Astrocyte (in vitro differentiated cells and primary cell): ENCODE measurements at regions not wholly inside any gene's neighbourhood (a gene's known extent, or its start where the extent isn't known, plus 50 kb on each side); places are given as distances from the start of the nearest gene placed in this dataset.

Experiments used
- DNase-seq: peaks from one replicate; pipeline ENCODE4 v3.0.0-alpha.2; 2010; ENCODE audit warnings: low read depth
- FAIRE-seq: peaks from 2 replicates; lab custom pipeline; 2011; peaks lifted over from hg19 to GRCh38; lab: Jason Lieb, UNC
- H2AFZ ChIP-seq: 2 replicates; pipeline ENCODE4 v1.6.0; 2012; ENCODE audit warnings: low read depth, low read length, inconsistent platforms
- H3K27ac ChIP-seq: 2 replicates; pipeline ENCODE4 v1.5.1; 2011; ENCODE audit warnings: low read depth, low read length, inconsistent platforms
- H3K27me3 ChIP-seq: 2 replicates; pipeline ENCODE4 v1.6.0; 2011; ENCODE audit warnings: low read length, inconsistent platforms; ENCODE audit not compliant: insufficient read depth
- H3K36me3 ChIP-seq: 2 replicates; pipeline ENCODE4 v1.5.1; 2011; ENCODE audit warnings: low read length, inconsistent platforms; ENCODE audit not compliant: insufficient read depth
- H3K4me1 ChIP-seq: 2 replicates; pipeline ENCODE4 v1.5.1; 2011; ENCODE audit warnings: low read length, inconsistent platforms; ENCODE audit not compliant: insufficient read depth
- H3K4me2 ChIP-seq: 2 replicates; pipeline ENCODE4 v1.6.0; 2012; ENCODE audit warnings: low read length, inconsistent platforms
- H3K4me3 ChIP-seq: 2 replicates; pipeline ENCODE4 v1.5.1; 2011; ENCODE audit warnings: low read depth, mild to moderate bottlenecking, low read length, inconsistent platforms; ENCODE audit not compliant: insufficient read depth
- H3K79me2 ChIP-seq: 2 replicates; pipeline ENCODE4 v1.6.0; 2012; ENCODE audit warnings: mild to moderate bottlenecking, low read length, inconsistent platforms; ENCODE audit not compliant: insufficient read depth
- H3K9ac ChIP-seq: 2 replicates; pipeline ENCODE4 v1.6.0; 2012; ENCODE audit warnings: mild to moderate bottlenecking, low read length, inconsistent platforms
- H3K9me3 ChIP-seq: 2 replicates; pipeline ENCODE4 v1.5.1; 2012; ENCODE audit warnings: low read depth, mild to moderate bottlenecking, low read length, inconsistent platforms; ENCODE audit not compliant: insufficient read depth
- H4K20me1 ChIP-seq: 2 replicates; pipeline ENCODE4 v1.6.0; 2012; ENCODE audit warnings: low read length, inconsistent platforms; ENCODE audit not compliant: insufficient read depth
- H3K27ac Mint-ChIP-seq: one replicate; pipeline ENCODE4 v1.8.0; 2021; ENCODE audit warnings: mild to moderate bottlenecking, mixed read lengths; ENCODE audit not compliant: unreplicated experiment
- H3K27me3 Mint-ChIP-seq: one replicate; pipeline ENCODE4 v1.8.0; 2021; ENCODE audit warnings: low read depth, mixed read lengths; ENCODE audit not compliant: unreplicated experiment
- H3K36me3 Mint-ChIP-seq: one replicate; pipeline ENCODE4 v1.8.0; 2021; ENCODE audit warnings: low read depth, mixed read lengths; ENCODE audit not compliant: unreplicated experiment
- H3K4me1 Mint-ChIP-seq: one replicate; pipeline ENCODE4 v1.8.0; 2021; ENCODE audit warnings: low read depth, mixed read lengths; ENCODE audit not compliant: unreplicated experiment
- H3K4me3 Mint-ChIP-seq: one replicate; pipeline ENCODE4 v1.8.0; 2021; ENCODE audit warnings: mild to moderate bottlenecking, moderate library complexity, mixed read lengths; ENCODE audit not compliant: unreplicated experiment
- H3K9me3 Mint-ChIP-seq: one replicate; pipeline ENCODE4 v1.8.0; 2021; ENCODE audit warnings: mild to moderate bottlenecking, mixed read lengths; ENCODE audit not compliant: unreplicated experiment
- CTCF ChIP-seq: IDR thresholded peaks from 2 replicates; pipeline ENCODE4 v1.5.1; 2011; ENCODE audit warnings: low read depth, mild to moderate bottlenecking, inconsistent platforms, low read length, moderate library complexity; ENCODE audit not compliant: insufficient read depth
- EZH2 ChIP-seq: IDR thresholded peaks from 2 replicates; pipeline ENCODE4 v1.6.1; 2012; ENCODE audit warnings: mild to moderate bottlenecking, low read length, inconsistent platforms; ENCODE audit not compliant: insufficient read depth

DNA sequence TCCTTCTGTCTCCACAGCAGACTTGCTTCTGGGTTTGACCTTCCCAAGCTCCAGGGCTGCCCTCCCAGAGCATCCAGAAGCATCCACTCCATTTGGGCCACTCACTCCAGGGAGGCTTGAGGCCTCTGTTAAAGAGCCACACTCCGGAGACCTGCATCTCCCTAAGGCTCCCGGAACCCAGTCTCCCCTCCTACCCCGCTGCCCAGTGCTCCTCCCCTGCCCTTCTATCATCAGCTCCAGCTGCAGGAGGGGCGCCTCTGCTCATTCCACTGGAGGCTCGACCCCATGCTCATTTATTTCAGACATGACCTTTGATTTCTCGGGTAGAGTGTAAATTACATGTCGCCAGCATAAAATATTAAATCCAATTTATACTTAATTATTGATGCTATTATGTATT is 142.5 kb downstream of the SYF2 start:
- no peaks in the 10 kb centered on the region for H3K79me2 ChIP-seq
- H3K4me3 ChIP-seq, result no peak overlapping the region
- H2AFZ ChIP-seq, result no peak overlapping the region
- Mint-ChIP-seq H3K4me3 (no peak overlapping the region), H3K27ac (no peak overlapping the region), H3K4me1 (peaks cover 3% of the 10 kb centered on the region), H3K27me3 (peaks cover 63% of the 10 kb centered on the region), H3K36me3 (no peaks in the 10 kb centered on the region), H3K9me3 (peaks cover 7% of the 10 kb centered on the region)
- DNase-seq (no peak), FAIRE-seq (no peak)
- TF ChIP-seq CTCF, result no peak
- TF ChIP-seq EZH2, result no peak
- H3K27me3 ChIP-seq, result peaks cover 22% of the 10 kb centered on the region
- no peak overlapping the region for H3K9ac ChIP-seq
- H3K9me3 ChIP-seq, result no peaks in the 10 kb centered on the region
- no peaks in the 10 kb centered on the region for H3K36me3 ChIP-seq
- peaks cover 11% of the 10 kb centered on the region for H3K4me1 ChIP-seq
- no peak overlapping the region for H3K27ac ChIP-seq
- no peaks in the 10 kb centered on the region for H4K20me1 ChIP-seq
- no peak overlapping the region for H3K4me2 ChIP-seq

DNA sequence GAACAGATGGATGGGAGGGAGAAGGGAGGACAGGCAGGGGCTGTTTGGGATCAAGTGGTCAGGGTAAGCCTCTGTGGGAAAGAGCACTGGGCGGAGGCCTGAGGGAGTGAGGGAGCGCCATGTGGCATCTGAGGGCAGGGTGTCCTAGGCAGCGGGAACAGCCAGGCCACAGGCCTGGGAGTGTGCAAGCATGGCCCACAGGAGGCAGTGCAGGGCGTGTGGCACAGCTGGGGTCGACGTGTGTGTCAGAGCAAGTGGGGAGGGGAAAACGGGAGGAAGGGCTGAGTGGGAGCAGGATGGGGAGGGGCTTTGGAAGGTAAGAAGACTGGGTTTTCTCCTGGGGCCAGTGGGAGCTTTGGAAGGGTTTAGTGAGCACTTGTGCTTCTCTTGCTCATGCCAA is 143.4 kb downstream of the SYF2 start:
- H3K36me3 Mint-ChIP-seq, result no peaks in the 10 kb centered on the region
- H3K27me3 ChIP-seq, result peaks cover 30% of the 10 kb centered on the region
- no peak overlapping the region for H2AFZ ChIP-seq
- H4K20me1 ChIP-seq, result no peaks in the 10 kb centered on the region
- no peaks in the 10 kb centered on the region for H3K36me3 ChIP-seq
- peaks cover 11% of the 10 kb centered on the region for H3K4me1 ChIP-seq
- no peak overlapping the region for H3K4me3 ChIP-seq
- no peaks in the 10 kb centered on the region for H3K9me3 ChIP-seq
- TF ChIP-seq EZH2 (no peak), CTCF (no peak)
- peaks cover 5% of the 10 kb centered on the region for H3K9me3 Mint-ChIP-seq
- H3K27ac Mint-ChIP-seq, result no peak overlapping the region
- H3K4me3 Mint-ChIP-seq, result no peak overlapping the region
- no peak overlapping the region for H3K27ac ChIP-seq
- H3K9ac ChIP-seq, result no peak overlapping the region
- DNase-seq, result no peak
- peaks cover 66% of the 10 kb centered on the region for H3K27me3 Mint-ChIP-seq
- peaks cover 3% of the 10 kb centered on the region for H3K4me1 Mint-ChIP-seq
- H3K4me2 ChIP-seq, result no peak overlapping the region
- no peaks in the 10 kb centered on the region for H3K79me2 ChIP-seq
- FAIRE-seq, result no peak

GRCh38 chr1:25088180-25088701 is 144.1 kb downstream of the SYF2 start:
- no peak overlapping the region for H3K9ac ChIP-seq
- no peak overlapping the region for H3K27ac ChIP-seq
- Mint-ChIP-seq H3K27ac (no peak overlapping the region), H3K36me3 (no peaks in the 10 kb centered on the region), H3K27me3 (peaks cover 69% of the 10 kb centered on the region), H3K9me3 (peaks cover 2% of the 10 kb centered on the region), H3K4me1 (peaks cover 3% of the 10 kb centered on the region), H3K4me3 (no peak overlapping the region)
- H3K4me3 ChIP-seq, result no peak overlapping the region
- H3K36me3 ChIP-seq, result no peaks in the 10 kb centered on the region
- no peak overlapping the region for H2AFZ ChIP-seq
- FAIRE-seq, result no peak
- DNase-seq, result no peak
- no peaks in the 10 kb centered on the region for H3K9me3 ChIP-seq
- no peak overlapping the region for H3K4me2 ChIP-seq
- no peaks in the 10 kb centered on the region for H3K79me2 ChIP-seq
- H3K4me1 ChIP-seq, result peaks cover 11% of the 10 kb centered on the region
- peaks cover 34% of the 10 kb centered on the region for H3K27me3 ChIP-seq
- H4K20me1 ChIP-seq, result no peaks in the 10 kb centered on the region
- TF ChIP-seq EZH2, result no peak
- no peak for TF ChIP-seq CTCF
